Upper lobe of left lung (tissue), 6 donors: ENCODE measurements at regions not wholly inside any gene's neighbourhood (a gene's known extent, or its start where the extent isn't known, plus 50 kb on each side); places are given as distances from the start of the nearest gene placed in this dataset.

Experiments
- ATAC-seq, 2 donors: fragments of 200-7000 bp; cut with Tn5 transposase; one replicate each; pipeline ENCODE4 v1.9.1; 2022; ENCODE audit warnings: mild to moderate bottlenecking in 2 of 2, moderate library complexity in 2 of 2; ENCODE audit not compliant: low FRiP score in 2 of 2
- DNase-seq, 2 donors: peaks; one replicate each; pipeline ENCODE4 v3.0.0-alpha.2; 2019 to 2020
- H3K27ac ChIP-seq, 4 donors: fragments of 200-600 bp; sonication (generic); one replicate each; pipeline ENCODE4 v1.5.1; 2016 to 2019
- H3K27me3 ChIP-seq, 4 donors: fragments of 200-600 bp; sonication (generic); one replicate each; pipeline ENCODE4 v1.5.1; 2017 to 2019
- H3K36me3 ChIP-seq, 4 donors: fragments of 200-600 bp; sonication (generic); one replicate each; pipeline ENCODE4 v1.5.1; 2016 to 2019
- H3K4me1 ChIP-seq, 4 donors: fragments of 200-600 bp; sonication (generic); one replicate each; pipeline ENCODE4 v1.5.1; 2018 to 2019
- H3K4me3 ChIP-seq, 4 donors: fragments of 200-600 bp; sonication (generic); one replicate each; pipeline ENCODE4 v1.5.1; 2017 to 2019; ENCODE audit warnings: mild to moderate bottlenecking in 2 of 4, moderate library complexity in 1 of 4
- H3K9me3 ChIP-seq, 4 donors: fragments of 200-600 bp; sonication (generic); one replicate each; pipeline ENCODE4 v1.5.1; 2018 to 2019
- EP300 ChIP-seq, 4 donors: sonication (generic); formaldehyde crosslinking; IDR thresholded peaks; one replicate each; pipeline ENCODE4 v1.5.1; 2017; ENCODE audit warnings: antibody characterized with exemption in 4 of 4, control low read depth in 2 of 4
- POLR2A ChIP-seq, 4 donors: fragments of 450-650 bp; IDR thresholded peaks; one replicate each; pipeline ENCODE4 v1.5.1; 2016 to 2017; ENCODE audit warnings: antibody characterized with exemption in 4 of 4, mild to moderate bottlenecking in 2 of 4
- POLR2AphosphoS5 ChIP-seq, 2 donors: sonication (generic); formaldehyde crosslinking; IDR thresholded peaks; one replicate each; pipeline ENCODE4 v1.5.1; 2017; ENCODE audit warnings: antibody characterized with exemption in 2 of 2
- WGBS, 2 donors: methylation state at CpG; one replicate each; pipeline ENCODE4 v1.1.5; 2017 to 2018; 5-methylcytosine and 5-hydroxymethylcytosine counted together
- TF ChIP-seq, protein P1 (sequence below), 6 experiments: fragments of 450-650 bp in 4 of 6; fragments of 200-600 bp in 2 of 6; sonication (generic) in 2 of 6; IDR thresholded peaks; one replicate each; pipeline ENCODE4 v1.5.1; 2016 to 2019; ENCODE audit warnings: antibody characterized with exemption in 6 of 6
- donor health status: DM: no; HTN: no; CAD: no; lungs with moderate emphysema.
- donor health status: DM: no; HTN: yes; CAD: no; lungs with severe emphysema.

DNA sequence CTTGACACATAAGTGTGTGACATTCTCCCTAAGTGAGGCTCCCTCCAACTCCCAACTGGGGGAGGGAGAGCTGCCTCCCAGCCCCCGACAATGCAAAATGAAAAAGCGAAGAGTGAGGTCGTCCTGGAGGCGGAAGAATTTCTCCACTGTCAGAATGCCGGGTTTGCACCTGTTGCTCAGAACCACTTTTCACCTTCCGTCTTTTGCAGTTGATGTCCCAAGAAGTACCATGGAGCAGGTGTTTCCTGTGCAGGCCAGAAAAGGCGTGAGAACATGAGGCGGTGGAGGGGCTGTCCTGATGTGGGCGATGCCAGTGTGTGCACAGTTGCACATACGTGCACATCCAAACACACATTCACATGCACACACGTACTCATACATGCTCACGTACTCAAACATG, 158.6 kb upstream of the AJAP1 start:
- no peaks in the 10 kb centered on the region for H3K36me3 ChIP-seq
- ATAC-seq, result no peak

DNA sequence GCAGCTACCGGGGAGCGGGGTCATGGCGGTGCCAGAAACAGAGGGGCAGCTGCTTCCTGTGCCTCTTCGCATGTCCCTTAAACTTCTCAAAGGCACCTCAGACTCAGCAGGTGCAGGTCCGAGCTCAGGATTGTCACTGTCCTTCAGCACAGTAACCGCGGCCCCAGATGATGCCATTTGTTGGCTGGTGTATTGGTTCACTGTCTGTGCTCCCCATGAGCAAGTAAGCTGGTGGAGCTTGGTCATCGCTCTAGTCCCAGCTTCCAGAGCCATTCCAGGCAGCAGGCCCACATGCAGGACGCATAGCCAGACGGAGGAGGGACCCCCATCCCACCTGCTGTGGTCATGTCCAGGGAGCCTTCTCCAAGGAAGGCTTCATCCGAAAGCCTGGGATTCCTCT, 154.0 kb upstream of the AJAP1 start:
- TF ChIP-seq POLR2AphosphoS5 (IDR thresholded peaks at IDR 0.05) (no peak), POLR2A (IDR thresholded peaks at IDR 0.05) (no peak), EP300 (IDR thresholded peaks at IDR 0.05) (no peak)
- TF ChIP-seq, protein P1, sequence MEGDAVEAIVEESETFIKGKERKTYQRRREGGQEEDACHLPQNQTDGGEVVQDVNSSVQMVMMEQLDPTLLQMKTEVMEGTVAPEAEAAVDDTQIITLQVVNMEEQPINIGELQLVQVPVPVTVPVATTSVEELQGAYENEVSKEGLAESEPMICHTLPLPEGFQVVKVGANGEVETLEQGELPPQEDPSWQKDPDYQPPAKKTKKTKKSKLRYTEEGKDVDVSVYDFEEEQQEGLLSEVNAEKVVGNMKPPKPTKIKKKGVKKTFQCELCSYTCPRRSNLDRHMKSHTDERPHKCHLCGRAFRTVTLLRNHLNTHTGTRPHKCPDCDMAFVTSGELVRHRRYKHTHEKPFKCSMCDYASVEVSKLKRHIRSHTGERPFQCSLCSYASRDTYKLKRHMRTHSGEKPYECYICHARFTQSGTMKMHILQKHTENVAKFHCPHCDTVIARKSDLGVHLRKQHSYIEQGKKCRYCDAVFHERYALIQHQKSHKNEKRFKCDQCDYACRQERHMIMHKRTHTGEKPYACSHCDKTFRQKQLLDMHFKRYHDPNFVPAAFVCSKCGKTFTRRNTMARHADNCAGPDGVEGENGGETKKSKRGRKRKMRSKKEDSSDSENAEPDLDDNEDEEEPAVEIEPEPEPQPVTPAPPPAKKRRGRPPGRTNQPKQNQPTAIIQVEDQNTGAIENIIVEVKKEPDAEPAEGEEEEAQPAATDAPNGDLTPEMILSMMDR (IDR thresholded peaks at IDR 0.05), result no peak
- 91 to 97% methylated on average over 6 to 11 of the region's 11 CpGs for WGBS, 2 donors
- ATAC-seq, result no peak
- no peaks in the 10 kb centered on the region for H3K27me3 ChIP-seq
- no peaks in the 10 kb centered on the region for H3K36me3 ChIP-seq
- no peak overlapping the region for H3K4me3 ChIP-seq
- H3K27ac ChIP-seq, result no peak overlapping the region
- H3K4me1 ChIP-seq, result no peaks in the 10 kb centered on the region
- H3K9me3 ChIP-seq, result no peaks in the 10 kb centered on the region
- no peak for DNase-seq

More for the DNA sequence above, 158.6 kb upstream of the AJAP1 start:
- Histone ChIP-seq H3K27ac (no peak overlapping the region), H3K27me3 (no peaks in the 10 kb centered on the region), H3K4me3 (no peak overlapping the region), H3K4me1 (no peaks in the 10 kb centered on the region), H3K9me3 (no peaks in the 10 kb centered on the region)
- DNase-seq, result no peak
- 57 to 70% methylated on average over 12 of the region's 12 CpGs for WGBS, 2 donors
- TF ChIP-seq EP300 (IDR thresholded peaks at IDR 0.05), result no peak
- TF ChIP-seq POLR2AphosphoS5 (IDR thresholded peaks at IDR 0.05), result no peak
- no peak for TF ChIP-seq POLR2A (IDR thresholded peaks at IDR 0.05)
- TF ChIP-seq, protein P1 (IDR thresholded peaks at IDR 0.05), result no peak

DNA sequence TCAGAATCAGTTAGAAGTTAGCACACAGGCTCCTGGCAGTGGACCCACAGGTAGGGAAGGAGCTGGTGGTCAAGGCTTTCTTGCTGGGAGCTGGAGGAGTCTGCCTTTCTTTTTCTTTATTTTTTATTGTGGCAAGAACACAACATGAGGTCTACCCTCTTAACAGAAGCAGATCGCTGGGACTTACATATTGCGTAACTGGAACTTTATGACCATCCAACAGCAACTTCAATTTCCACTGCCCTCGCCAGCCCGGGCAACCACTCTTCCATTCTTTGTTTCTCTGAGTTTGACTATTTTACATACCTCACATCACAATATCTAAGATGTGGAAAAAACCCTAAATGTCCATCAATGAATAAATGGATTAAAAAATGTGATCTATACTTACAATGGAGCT, 147.8 kb upstream of the AJAP1 start:
- Histone ChIP-seq H3K36me3 (no peaks in the 10 kb centered on the region), H3K27ac (no peak overlapping the region), H3K27me3 (no peaks in the 10 kb centered on the region), H3K9me3 (no peaks in the 10 kb centered on the region), H3K4me3 (no peak overlapping the region), H3K4me1 (no peaks in the 10 kb centered on the region)
- ATAC-seq (no peak), DNase-seq (no peak)
- 72 to 82% methylated on average over 4 of the region's 4 CpGs for WGBS, 2 donors
- TF ChIP-seq, protein P1 (IDR thresholded peaks at IDR 0.05), result no peak
- TF ChIP-seq EP300 (IDR thresholded peaks at IDR 0.05), result no peak
- TF ChIP-seq POLR2A (IDR thresholded peaks at IDR 0.05), result no peak
- TF ChIP-seq POLR2AphosphoS5 (IDR thresholded peaks at IDR 0.05), result no peak

DNA sequence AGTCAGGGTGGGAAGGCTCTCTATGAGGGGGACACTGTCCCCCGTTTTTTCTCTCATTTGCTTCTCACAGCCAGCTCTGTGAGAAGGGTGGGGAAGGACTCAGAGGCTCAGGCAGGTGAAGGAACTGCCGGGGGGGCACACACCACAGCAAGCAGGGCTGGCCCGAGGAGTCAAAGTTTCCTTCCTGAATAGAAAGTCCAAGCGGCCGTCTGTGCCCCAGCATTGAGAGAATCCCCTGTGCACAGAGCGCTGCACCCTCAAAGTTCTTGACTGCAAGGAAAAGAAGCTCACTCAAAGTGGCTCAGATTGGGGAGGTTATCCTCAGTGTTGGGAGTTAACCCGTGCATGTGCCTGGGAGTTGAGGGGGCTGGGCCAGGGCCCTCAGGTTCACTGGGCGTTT, 145.2 kb upstream of the AJAP1 start:
- DNase-seq (no peak), ATAC-seq (no peak)
- no peak for TF ChIP-seq POLR2A (IDR thresholded peaks at IDR 0.05)
- TF ChIP-seq, protein P1 (IDR thresholded peaks at IDR 0.05), result no peak
- TF ChIP-seq POLR2AphosphoS5 (IDR thresholded peaks at IDR 0.05), result no peak
- TF ChIP-seq EP300 (IDR thresholded peaks at IDR 0.05), result no peak
- WGBS, 2 donors, result 41 to 59% methylated on average over 8 of the region's 8 CpGs
- no peaks in the 10 kb centered on the region for H3K9me3 ChIP-seq
- no peaks in the 10 kb centered on the region for H3K27me3 ChIP-seq
- no peaks in the 10 kb centered on the region for H3K36me3 ChIP-seq
- H3K4me3 ChIP-seq, result no peak overlapping the region
- H3K4me1 ChIP-seq, result no peaks in the 10 kb centered on the region
- no peak overlapping the region for H3K27ac ChIP-seq

DNA sequence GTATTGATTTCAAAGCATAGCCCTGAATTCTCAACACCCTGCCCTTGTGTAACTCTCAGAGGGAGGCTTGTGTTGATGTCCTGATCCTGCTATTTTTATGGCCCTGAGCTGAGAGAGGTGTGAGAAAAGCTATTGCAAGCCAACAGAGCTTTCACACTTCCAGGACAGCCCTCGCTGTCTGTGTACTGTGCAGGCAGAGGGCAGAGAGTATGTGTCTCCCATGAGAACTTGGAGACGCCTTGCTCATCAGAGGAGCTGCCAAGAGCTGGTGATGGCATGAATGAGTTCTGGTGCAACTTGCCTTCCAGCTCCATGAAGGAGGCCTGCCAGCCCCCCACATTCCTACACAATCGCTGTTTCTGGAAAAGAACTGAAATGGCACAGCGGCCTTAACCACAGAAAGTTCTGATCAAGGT, 144.1 kb upstream of the AJAP1 start:
- H3K4me3 ChIP-seq, result no peak overlapping the region
- no peaks in the 10 kb centered on the region for H3K36me3 ChIP-seq
- H3K9me3 ChIP-seq, result no peaks in the 10 kb centered on the region
- H3K27ac ChIP-seq, result no peak overlapping the region
- H3K27me3 ChIP-seq, result no peaks in the 10 kb centered on the region
- no peaks in the 10 kb centered on the region for H3K4me1 ChIP-seq
- no peak for ATAC-seq
- 76 to 83% methylated on average over 2 to 4 of the region's 4 CpGs for WGBS, 2 donors
- TF ChIP-seq POLR2A (IDR thresholded peaks at IDR 0.05) (no peak), POLR2AphosphoS5 (IDR thresholded peaks at IDR 0.05) (no peak), EP300 (IDR thresholded peaks at IDR 0.05) (no peak)
- TF ChIP-seq, protein P1 (IDR thresholded peaks at IDR 0.05), result no peak
- no peak for DNase-seq
